ENCODE measurements at regions not wholly inside any gene's neighbourhood (a gene's known extent, or its start where the extent isn't known, plus 50 kb on each side); places are given as distances from the start of the nearest gene placed in this dataset.

GRCh38 chr13:22936228-22936627 is 244.6 kb upstream of the SGCG start:
- TF ChIP-seq ZNF596 (tag by site-specific recombination; IDR thresholded peaks at IDR 0.05) = no peak
- no peak for TF ChIP-seq CTCF (tag by site-specific recombination; IDR thresholded peaks at IDR 0.05)
- TF ChIP-seq ZNF350 (tag by site-specific recombination; IDR thresholded peaks at IDR 0.05) = no peak
- no peak for TF ChIP-seq ZNF274 (IDR thresholded peaks at IDR 0.05; ENCODE audit: low read length)
- no peak for TF ChIP-seq ZNF274 (tag by site-specific recombination; IDR thresholded peaks at IDR 0.05; ENCODE audit: borderline replicate concordance)
- TF ChIP-seq YY1 (tag by site-specific recombination; IDR thresholded peaks at IDR 0.05) = no peak
- no peak for TF ChIP-seq GLIS2 (tag by site-specific recombination; IDR thresholded peaks at IDR 0.05)
- TF ChIP-seq ZNF184 (tag by site-specific recombination; IDR thresholded peaks at IDR 0.05) = no peak
